Common myeloid progenitor, CD34-positive (primary cell): ENCODE measurements at regions not wholly inside any gene's neighbourhood (a gene's known extent, or its start where the extent isn't known, plus 50 kb on each side); places are given as distances from the start of the nearest gene placed in this dataset.

ENCODE experiments used
- CTCF ChIA-PET: fragments of 350-600 bp; sonication (Branson Sonifier 250); formaldehyde crosslinking; loops from one replicate; lab custom pipeline; 2021; ENCODE audit warnings: antibody characterized with exemption; lab: Charles Lee
- POLR2A ChIA-PET: fragments of 350-600 bp; sonication (Branson Sonifier 250); formaldehyde crosslinking; loops from one replicate; lab custom pipeline; 2021; ENCODE audit warnings: antibody characterized with exemption; lab: Charles Lee
- DNase-seq, 3 donors: peaks; one replicate each; pipeline versions ENCODE4 v3.0.0 to v3.0.0-alpha.2; 2013
- H3K27ac ChIP-seq, 2 experiments: 1 replicate in 1 of 2; 2 replicates in 1 of 2; pipeline ENCODE4 v1.7.0; 2013; ENCODE audit warnings: inconsistent platforms in 2 of 2, low read length in 2 of 2, mild to moderate bottlenecking in 2 of 2, low read depth in 1 of 2, moderate library complexity in 1 of 2; ENCODE audit not compliant: severe bottlenecking in 2 of 2, insufficient read depth in 1 of 2, poor library complexity in 1 of 2
- H3K27me3 ChIP-seq, 5 experiments: replicated peaks in 2 of 5; 1 replicate in 3 of 5; 2 replicates in 2 of 5; pipeline versions ENCODE4 v1.6.1 to v1.7.0; 2013; ENCODE audit warnings: low read length in 4 of 5, mild to moderate bottlenecking in 2 of 5, moderate library complexity in 2 of 5, inconsistent platforms in 1 of 5; ENCODE audit not compliant: insufficient read depth in 5 of 5, control insufficient read depth in 4 of 5
- H3K36me3 ChIP-seq, 4 experiments: 1 replicate in 2 of 4; 2 replicates in 2 of 4; pipeline versions ENCODE4 v1.6.1 to v1.7.0; 2013; ENCODE audit warnings: low read length in 3 of 4, control low read depth in 1 of 4, mild to moderate bottlenecking in 1 of 4; ENCODE audit not compliant: control insufficient read depth in 4 of 4, insufficient read depth in 4 of 4
- H3K4me1 ChIP-seq, 4 experiments: 1 replicate in 3 of 4; 2 replicates in 1 of 4; pipeline versions ENCODE4 v1.6.1 to v1.7.1; 2013; ENCODE audit warnings: low read length in 3 of 4, mild to moderate bottlenecking in 3 of 4, control low read depth in 1 of 4, inconsistent platforms in 1 of 4, moderate library complexity in 1 of 4; ENCODE audit not compliant: control insufficient read depth in 4 of 4, insufficient read depth in 4 of 4; ENCODE audit errors: control extremely low read depth in 1 of 4
- H3K4me3 ChIP-seq, 7 experiments: 1 replicate in 4 of 7; 2 replicates in 3 of 7; pipeline versions ENCODE4 v1.5.1 to v1.7.0; 2013; ENCODE audit warnings: mild to moderate bottlenecking in 7 of 7, low read length in 6 of 7, moderate library complexity in 6 of 7, inconsistent platforms in 2 of 7, low read depth in 2 of 7, control low read depth in 1 of 7; ENCODE audit not compliant: insufficient read depth in 4 of 7, control insufficient read depth in 1 of 7; ENCODE audit errors: extremely low read depth in 1 of 7
- H3K9me3 ChIP-seq, 5 experiments: 1 replicate in 4 of 5; 2 replicates in 1 of 5; pipeline versions ENCODE4 v1.6.1 to v1.7.1; 2013; ENCODE audit warnings: low read length in 4 of 5, mild to moderate bottlenecking in 2 of 5, inconsistent platforms in 1 of 5, low read depth in 1 of 5, moderate library complexity in 1 of 5; ENCODE audit not compliant: control insufficient read depth in 4 of 5, insufficient read depth in 2 of 5; ENCODE audit errors: control extremely low read depth in 1 of 5
- WGBS: methylation state at CpG from one replicate; pipeline ENCODE4 v1.1.5; 2013; ENCODE audit not compliant: insufficient coverage; 5-methylcytosine and 5-hydroxymethylcytosine counted together

DNA sequence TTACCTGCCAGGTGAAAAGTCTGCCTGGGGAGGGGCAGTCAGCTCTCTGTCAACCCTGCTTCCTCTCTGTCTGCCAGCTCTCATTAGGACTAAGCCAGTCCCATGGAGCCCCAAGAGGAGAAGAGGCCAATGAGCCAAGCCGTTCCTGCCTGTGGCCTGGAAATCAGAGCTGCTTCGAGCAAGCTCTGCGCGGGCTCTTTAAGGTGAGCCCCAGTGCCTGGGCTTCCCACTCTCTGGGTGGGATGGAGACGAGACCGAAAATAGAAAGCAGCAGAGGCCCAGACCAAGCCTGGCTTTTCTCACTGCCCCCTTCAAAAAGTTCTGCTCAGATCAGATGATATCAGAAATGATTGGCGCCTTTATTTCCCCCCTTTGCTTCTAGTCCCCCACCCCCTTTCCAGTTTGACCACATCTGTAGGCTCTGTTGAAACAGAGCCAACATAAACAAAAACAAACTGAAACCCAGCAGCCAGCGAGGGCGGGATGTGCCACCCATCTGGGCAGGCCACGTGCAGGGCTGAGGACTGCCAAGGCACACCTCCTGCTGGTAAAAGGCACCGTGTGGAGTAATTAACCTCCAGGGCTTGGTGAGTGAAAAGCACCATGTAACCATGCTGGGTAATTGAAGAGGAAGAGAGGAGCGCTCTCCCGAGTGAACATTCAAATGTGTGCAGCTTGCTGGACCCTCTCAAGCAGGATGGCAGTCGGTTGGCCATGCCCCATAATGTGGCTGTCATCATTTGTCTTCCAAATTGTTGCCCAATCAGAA, 471.0 kb upstream of the PROK2 start:
- peak overlapping the region in 1 of 7 experiments; percentile 11 for H3K4me3 ChIP-seq
- DNase-seq, result peak; percentile 67 to 91 (median 90)
- 24% methylated on average over 14 of the region's 14 CpGs for WGBS
- no peak overlapping the region for H3K27ac ChIP-seq
- ChIA-PET CTCF (interaction anchor here (0.9 to 3.5 kb wide), 3 partner anchors 11 to 62 kb away, joined by 3 to 13 read pairs (median 3); no protein-coding TSS in a partner anchor), POLR2A (interaction anchor here (0.5 to 1.0 kb wide), 2 partner anchors 68 to 99 kb away, joined by 3 read pairs; no protein-coding TSS in a partner anchor)
- H3K9me3 ChIP-seq, result peaks cover 0 to 4% (median 0%) of the 10 kb centered on the region in 5 experiments
- no peaks in the 10 kb centered on the region for H3K36me3 ChIP-seq
- H3K27me3 ChIP-seq, result no peaks in the 10 kb centered on the region
- H3K4me1 ChIP-seq, result peaks cover 4 to 40% (median 30%) of the 10 kb centered on the region in 4 experiments

GRCh38 chr3:72255191-72255590, 470.2 kb upstream of the PROK2 start:
- ChIA-PET CTCF (interaction anchor here (3.5 kb wide), 1 partner anchor 11 kb away, joined by 13 read pairs; no protein-coding TSS in a partner anchor), POLR2A (interaction anchor here (0.5 kb wide), 1 partner anchor 68 kb away, joined by 3 read pairs; no protein-coding TSS in a partner anchor)
- Histone ChIP-seq H3K4me3 (no peak overlapping the region), H3K27ac (no peak overlapping the region), H3K9me3 (peaks cover 0 to 4% (median 0%) of the 10 kb centered on the region in 5 experiments), H3K27me3 (no peaks in the 10 kb centered on the region), H3K36me3 (no peaks in the 10 kb centered on the region), H3K4me1 (peaks cover 4 to 40% (median 28%) of the 10 kb centered on the region in 4 experiments)
- DNase-seq, result peak in 2 of 3 donors; percentile 48 to 63
- WGBS, result no CpG with 5 or more reads among the region's 2 CpGs

DNA sequence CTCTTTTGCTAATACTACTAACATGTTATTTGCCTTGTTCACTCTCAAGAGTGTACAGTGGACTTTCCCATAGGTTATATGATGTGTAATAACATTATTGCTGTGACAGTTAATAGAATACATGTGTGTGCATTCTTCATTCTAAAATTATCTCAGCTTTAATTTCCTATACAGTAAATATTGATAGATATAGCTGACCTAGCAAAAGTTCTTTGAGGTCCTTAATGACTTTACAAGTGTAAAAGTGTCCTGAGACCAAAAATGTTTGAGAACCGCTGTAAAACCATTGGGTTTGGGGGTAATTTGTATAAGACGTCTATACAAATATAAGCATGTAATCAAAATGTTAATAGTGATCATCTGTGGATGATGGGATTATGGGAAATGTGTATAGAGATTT, 469.5 kb upstream of the PROK2 start:
- WGBS, result 100% methylated on average over 1 of the region's 2 CpGs
- POLR2A ChIA-PET, result no interaction called here
- H3K27me3 ChIP-seq, result no peaks in the 10 kb centered on the region
- H3K4me3 ChIP-seq, result no peak overlapping the region
- peaks cover 4 to 35% (median 24%) of the 10 kb centered on the region in 4 experiments for H3K4me1 ChIP-seq
- CTCF ChIA-PET, result interaction anchor here (0.8 to 1.2 kb wide), 3 partner anchors 16 to 51 kb away, joined by 3 read pairs; no protein-coding TSS in a partner anchor
- H3K9me3 ChIP-seq, result peaks cover 0 to 4% (median 0%) of the 10 kb centered on the region in 5 experiments
- no peaks in the 10 kb centered on the region for H3K36me3 ChIP-seq
- H3K27ac ChIP-seq, result no peak overlapping the region
- DNase-seq, result no peak

GRCh38 chr3:72250725-72251124, 465.8 kb upstream of the PROK2 start:
- no peak for DNase-seq
- Histone ChIP-seq H3K9me3 (no peaks in the 10 kb centered on the region), H3K27me3 (no peaks in the 10 kb centered on the region), H3K27ac (no peak overlapping the region), H3K4me3 (no peak overlapping the region), H3K4me1 (peaks cover 0 to 10% (median 3%) of the 10 kb centered on the region in 4 experiments), H3K36me3 (no peaks in the 10 kb centered on the region)
- WGBS, result 100% methylated on average over 1 of the region's 2 CpGs
- CTCF ChIA-PET, result no interaction called here
- POLR2A ChIA-PET, result no interaction called here

- CTCF ChIA-PET, result interaction anchor here (0.6 to 1.5 kb wide), 3 partner anchors 8 to 22 kb away, joined by 3 to 4 read pairs (median 3); no protein-coding TSS in a partner anchor
- WGBS, result 100% methylated on average over 2 of the region's 3 CpGs
Measured at GRCh38 chr3:72248869-72249268, 463.9 kb upstream of the PROK2 start.

GRCh38 chr3:72248389-72248761, 463.4 kb upstream of the PROK2 start:
- POLR2A ChIA-PET, result no interaction called here
- 100% methylated on average over 1 of the region's 1 CpG for WGBS
- Histone ChIP-seq H3K36me3 (no peaks in the 10 kb centered on the region), H3K27me3 (no peaks in the 10 kb centered on the region), H3K4me3 (no peak overlapping the region), H3K9me3 (no peaks in the 10 kb centered on the region), H3K27ac (no peak overlapping the region), H3K4me1 (peaks cover 0 to 8% (median 4%) of the 10 kb centered on the region in 4 experiments)
- no peak for DNase-seq
- CTCF ChIA-PET, result interaction anchor here (1.2 to 1.5 kb wide), 2 partner anchors 8 to 23 kb away, joined by 3 read pairs; no protein-coding TSS in a partner anchor

More at GRCh38 chr3:72248869-72249268, 463.9 kb upstream of the PROK2 start:
- H3K4me3 ChIP-seq, result no peak overlapping the region
- POLR2A ChIA-PET, result no interaction called here
- peaks cover 0 to 8% (median 4%) of the 10 kb centered on the region in 4 experiments for H3K4me1 ChIP-seq
- DNase-seq, result no peak
- no peaks in the 10 kb centered on the region for H3K27me3 ChIP-seq
- H3K9me3 ChIP-seq, result no peaks in the 10 kb centered on the region
- no peaks in the 10 kb centered on the region for H3K36me3 ChIP-seq
- no peak overlapping the region for H3K27ac ChIP-seq
